NCI-H2107 (cell line): ENCODE measurements at regions not wholly inside any gene's neighbourhood (a gene's known extent, or its start where the extent isn't known, plus 50 kb on each side); places are given as distances from the start of the nearest gene placed in this dataset.

Experiments
- DNase-seq: peaks from one replicate; lab custom pipeline; 2025; lab: John Stamatoyannopoulos, UW

DNA sequence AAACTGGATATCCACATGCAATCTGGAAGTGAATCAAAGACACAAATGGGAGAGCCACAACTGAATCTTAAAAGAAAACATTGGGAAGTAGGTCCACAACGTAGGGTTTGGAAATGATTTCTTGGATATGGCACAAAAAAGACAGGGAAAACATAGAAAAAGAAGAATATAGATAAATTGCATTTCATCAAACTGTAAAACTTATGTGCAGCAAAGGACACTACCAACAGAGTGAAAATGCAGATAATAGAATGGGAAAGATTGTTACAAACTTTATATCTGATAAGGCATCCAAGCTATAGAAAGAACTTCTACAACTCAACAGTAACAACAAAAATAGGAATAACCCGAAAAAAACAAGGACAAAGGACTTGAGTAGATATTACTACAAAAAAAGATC lies 89.6 kb downstream of the ZNF280B start:
- no peak for DNase-seq

DNA sequence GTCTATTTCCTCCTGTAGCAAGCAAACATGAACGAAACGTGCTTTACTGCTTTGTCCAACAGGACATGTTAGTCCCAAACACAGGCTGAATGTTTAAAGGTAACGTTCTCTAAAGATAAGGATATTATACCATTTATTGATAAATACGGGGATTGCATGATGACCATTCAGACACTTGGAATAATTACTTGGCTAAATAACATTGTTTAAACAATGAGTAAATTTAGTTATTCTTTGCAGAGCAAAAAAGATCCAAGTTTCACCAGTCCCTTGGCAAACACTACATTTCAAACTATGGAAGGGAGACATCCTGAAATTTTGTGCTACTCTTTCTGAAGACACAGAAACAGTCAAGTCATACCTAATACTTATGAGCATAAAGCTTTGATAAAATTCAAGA lies 88.0 kb downstream of the ZNF280B start:
- no peak for DNase-seq

DNA sequence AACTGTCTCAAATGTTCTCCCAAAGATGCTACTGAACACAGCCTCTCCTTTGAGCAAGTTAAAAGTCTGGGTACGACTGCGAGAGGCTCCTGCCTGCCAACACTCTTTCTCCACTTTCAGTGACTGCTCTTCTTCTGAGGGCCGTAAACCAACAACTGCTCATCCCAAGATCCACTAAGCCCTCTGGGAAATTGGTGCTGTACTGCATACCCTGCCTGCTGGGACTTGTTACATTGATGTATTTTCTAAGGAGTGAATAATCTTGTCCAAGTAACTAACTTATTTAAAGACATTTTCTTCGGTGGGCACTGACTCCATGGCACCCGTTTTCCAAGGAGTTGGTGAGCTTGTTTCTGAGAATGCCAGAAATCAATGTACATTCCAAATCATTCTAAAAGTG lies 87.2 kb downstream of the ZNF280B start:
- DNase-seq, result no peak

DNA sequence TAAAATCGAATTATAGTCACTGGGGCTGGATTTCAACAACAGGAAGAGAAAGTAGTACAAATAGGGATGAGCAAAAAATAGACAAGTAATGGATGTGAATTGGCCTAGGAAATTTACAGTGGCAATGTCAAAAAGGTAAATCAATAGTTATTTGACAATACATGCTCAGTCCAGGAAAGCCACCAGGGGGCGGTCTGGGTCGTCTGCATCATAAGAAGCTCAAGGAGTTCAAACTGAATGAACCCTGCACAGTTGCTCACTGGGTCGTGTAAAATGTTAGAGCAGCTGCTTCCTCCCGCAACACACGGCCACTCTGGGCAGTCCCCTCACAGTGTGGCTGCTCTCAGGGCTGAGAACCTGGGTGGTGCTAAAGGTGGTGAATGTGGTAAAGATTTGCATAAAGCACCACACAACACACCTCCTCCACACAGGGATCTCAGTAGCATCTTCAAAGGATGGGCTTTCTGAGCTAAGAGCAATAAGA lies 85.9 kb downstream of the ZNF280B start:
- peak; percentile 20 for DNase-seq

DNA sequence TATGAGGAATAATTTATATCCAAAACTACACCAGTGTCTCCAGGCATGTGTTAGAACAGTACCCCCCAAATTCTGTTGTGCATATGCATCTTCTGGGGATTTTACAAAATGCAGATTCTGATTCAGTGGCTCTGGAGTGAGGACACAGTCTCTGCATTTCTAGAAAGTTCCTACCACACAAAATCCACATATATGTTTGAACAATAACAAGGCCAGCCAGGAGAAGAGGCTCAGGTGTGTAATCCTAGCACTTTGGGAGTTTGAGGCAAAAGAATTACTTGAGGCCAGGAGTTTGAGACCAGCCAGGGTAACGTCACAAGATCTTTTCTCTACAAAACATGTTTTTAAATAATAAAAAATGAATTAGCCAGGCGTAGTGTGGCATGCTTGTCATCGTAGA lies 84.9 kb downstream of the ZNF280B start:
- no peak for DNase-seq

DNA sequence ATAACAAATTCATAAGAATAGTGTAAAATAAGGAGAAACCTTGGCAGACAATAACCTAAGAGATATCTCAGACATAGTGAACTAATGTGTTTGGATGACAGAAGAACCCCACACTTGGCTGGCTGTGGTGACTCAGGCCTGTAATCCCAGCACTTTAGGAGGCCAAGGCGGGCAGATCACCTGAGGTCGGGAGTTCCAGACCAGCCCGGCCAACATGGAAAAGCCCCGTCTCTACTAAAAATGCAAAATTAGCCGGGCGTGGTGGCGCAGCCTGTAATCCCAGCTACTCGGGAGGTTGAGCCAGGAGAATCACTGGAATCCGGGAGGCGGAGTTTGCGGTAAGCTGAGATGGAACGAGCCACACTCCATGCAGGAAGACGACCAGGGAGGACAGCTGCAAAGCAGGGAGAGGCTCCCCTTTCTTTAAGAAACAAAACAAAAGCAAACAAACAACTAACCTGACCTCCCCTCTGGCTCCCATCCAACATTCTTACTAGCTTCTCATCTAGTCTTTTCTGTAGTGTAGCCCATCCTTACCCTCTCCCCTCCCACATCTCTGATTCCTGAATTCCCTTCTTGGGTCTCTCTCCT lies 84.2 kb downstream of the ZNF280B start:
- DNase-seq, result no peak

DNA sequence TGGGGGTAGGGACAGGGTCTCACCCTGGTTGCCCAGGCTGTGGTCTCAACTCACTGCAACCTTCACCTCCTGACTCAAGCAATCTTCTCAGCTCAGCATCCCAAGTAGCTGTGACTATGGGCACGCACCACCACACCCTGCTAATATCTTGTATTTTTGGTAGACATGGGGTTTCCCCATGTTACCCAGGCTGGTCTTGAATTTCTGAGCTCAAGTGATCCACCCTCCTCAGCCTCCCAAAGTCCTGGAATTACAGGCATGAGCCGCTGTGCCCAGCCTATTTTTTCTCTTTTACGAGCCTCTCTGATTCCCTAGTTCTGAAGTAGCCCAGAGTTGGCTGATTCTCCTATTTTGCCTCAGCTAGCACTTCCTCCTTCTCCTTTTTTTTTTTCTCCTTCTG lies 83.6 kb downstream of the ZNF280B start:
- no peak for DNase-seq

DNA sequence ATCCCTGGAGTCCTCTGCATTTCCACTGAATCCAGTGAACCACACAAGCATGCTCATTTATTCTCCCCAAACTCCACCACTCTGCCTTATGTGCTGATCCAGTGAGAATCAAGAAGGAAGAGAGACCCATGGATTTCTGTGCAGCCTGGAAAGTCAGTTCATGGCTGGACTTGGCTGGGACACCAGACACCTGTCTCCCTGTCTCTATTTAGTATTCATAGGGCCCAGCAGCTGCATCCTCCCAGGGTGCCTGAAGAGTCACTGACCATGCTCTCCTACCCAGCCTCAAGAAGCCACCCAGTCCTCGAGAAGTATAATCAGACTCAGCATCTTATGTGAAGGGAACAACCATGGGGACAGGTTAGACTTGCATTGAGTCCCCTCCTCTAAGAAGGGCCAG lies 83.2 kb downstream of the ZNF280B start:
- DNase-seq, result no peak

DNA sequence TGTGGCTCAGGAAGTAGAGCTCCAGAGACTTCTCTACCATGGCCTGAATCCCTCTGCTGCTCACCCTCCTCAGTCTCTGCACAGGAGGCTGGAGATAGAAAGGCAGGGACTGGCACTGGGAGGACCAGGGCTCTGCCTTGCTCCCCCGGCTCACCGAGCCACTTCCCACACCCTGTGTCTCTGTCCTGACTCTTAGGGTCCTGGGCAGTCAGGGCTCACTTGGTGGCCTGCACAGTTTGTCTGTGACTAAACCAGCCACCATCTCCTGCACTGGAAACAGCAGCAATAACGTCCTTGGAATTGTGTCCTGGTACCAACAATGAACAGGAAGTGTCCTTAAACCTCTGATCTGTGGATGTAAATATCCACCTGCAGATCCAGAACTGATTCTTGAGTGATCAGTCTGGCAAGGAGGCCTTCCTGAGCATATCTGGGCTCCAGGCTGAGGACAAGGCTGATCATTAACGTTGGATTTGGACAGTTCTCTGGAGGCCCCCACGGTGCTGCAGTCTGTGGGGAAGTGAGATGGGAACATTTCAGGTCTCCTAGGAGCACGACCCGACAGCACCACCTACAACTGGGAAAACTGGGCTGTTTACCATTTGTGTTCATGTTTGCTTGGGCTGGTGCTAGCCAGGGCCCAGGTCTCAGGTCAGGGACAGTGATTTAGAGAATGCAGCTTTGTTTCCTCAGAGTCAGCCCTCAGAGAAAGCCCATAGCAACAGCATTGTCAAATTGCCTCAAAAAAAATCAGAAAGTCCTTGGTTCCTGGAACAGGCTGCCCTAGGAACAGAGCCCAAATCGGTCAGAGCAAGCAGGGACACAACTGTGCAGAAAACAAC lies 82.5 kb downstream of the ZNF280B start:
- DNase-seq, result no peak

DNA sequence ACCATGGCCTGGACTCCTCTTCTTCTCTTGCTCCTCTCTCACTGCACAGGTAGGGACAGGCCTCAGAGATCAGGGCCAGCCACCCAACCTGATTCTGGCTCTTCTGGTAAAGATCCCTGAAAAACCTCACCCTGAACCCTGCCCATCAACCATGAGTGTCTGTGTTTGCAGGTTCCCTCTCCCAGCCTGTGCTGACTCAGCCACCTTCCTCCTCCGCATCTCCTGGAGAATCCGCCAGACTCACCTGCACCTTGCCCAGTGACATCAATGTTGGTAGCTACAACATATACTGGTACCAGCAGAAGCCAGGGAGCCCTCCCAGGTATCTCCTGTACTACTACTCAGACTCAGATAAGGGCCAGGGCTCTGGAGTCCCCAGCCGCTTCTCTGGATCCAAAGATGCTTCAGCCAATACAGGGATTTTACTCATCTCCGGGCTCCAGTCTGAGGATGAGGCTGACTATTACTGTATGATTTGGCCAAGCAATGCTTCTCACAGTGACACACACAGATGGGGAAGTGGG lies 80.9 kb downstream of the ZNF280B start:
- DNase-seq, result no peak

DNA sequence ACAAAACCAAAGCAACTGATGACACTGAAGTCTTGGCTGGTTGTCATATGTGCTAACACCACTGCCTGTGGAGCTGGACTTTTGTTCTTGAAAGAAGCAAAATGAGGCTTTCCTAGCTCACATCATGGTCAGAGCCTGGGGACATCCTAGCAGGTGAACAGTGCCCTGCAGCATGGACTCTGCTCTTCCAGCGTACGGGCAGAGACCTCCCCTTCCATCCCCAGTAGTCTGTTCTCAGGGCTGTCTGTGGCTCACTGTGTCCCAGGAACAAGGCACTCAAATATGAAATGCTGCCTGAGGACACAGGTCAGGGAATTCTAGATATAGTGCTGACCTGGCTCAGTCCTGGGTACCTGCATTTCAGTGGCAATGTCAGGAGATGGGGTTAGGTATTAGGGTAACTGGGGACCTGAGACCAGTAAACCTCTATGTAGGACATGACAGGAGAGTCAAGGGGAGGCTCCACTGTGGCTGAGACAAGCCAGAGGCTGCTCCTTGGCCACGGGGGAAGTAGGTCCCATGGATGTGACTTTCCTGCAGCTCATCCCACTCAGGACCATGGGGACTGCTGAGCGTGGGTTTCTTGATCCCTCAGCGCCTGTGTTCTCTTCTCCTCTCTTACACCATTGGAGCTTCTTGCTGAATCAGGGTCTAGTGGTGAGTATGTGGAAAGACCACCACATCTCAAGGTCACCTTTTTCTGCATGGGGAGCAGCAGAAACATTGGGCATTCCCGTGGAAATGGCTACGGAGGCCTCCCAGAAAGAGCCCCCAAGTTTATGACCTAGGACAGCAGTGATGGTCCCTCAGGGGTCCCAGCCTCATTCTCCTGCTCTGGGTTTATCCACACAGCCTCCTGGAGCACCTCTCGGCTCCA lies 80.1 kb downstream of the ZNF280B start:
- DNase-seq, result no peak

DNA sequence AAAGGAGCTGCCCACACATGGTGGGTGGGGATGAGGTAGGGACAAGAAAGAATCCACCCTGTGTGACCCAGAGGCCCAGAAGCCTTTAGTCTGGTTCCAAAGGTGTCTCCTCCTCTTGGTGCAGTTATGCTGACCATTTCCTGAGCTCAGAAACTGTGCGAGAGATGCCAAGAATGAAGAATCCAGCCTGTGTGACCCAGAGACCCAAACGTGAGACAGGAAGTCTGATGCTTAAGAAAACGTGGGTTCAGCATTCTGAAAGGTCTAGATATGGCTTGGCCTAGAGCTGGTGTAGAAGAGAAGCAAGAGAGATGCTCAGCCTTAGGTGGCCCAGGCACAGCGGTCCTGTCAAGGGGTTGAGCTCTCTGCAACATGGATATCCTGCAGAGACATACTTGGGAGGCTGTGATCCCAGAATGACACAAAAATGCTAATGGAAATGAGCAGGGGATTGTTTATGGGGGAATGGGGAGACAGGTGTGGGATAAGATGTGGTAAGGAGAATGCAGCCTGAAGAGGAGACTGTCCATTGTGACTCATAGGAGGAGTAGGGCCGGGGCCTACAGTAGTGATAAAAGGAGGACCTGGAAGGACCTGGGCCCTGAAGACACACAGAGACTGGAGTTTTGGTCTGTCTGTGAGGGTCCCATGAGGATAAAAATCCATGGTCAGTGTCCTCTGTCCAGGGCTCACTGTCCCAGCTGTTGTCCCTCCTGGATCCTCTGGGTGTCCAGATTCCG lies 79.0 kb downstream of the ZNF280B start:
- DNase-seq, result no peak

DNA sequence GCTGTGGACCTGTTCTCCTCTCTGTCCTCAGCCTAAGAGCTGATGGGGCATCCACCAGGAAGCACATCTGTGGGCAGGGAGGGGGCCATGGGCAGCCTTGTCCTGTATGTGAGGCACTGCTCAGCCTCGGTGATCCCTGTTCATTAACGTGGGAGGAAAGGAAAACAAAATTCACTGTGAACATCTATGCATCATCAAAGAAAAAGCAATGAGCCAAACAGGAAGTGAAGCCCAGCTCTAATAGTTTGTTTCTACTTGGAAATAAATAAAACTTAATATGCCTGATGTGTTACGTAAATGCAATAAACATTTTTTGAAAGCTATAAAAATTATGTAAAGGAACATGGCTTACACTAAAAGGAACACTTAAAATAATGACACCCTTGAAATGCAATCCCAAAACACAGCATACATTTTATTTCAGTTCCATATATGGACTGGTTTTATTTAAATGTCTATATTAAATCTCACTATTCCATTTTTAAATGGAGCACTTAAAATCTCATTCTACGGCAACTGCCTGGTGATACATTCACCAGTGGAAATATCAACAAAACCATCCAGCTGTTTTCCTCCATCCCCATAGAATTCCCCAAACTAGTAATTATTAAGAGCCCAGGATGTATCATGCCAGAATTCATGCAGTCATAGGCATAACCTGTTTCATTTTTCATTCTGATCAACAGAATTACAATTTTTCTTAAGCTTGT lies 78.3 kb downstream of the ZNF280B start:
- no peak for DNase-seq

DNA sequence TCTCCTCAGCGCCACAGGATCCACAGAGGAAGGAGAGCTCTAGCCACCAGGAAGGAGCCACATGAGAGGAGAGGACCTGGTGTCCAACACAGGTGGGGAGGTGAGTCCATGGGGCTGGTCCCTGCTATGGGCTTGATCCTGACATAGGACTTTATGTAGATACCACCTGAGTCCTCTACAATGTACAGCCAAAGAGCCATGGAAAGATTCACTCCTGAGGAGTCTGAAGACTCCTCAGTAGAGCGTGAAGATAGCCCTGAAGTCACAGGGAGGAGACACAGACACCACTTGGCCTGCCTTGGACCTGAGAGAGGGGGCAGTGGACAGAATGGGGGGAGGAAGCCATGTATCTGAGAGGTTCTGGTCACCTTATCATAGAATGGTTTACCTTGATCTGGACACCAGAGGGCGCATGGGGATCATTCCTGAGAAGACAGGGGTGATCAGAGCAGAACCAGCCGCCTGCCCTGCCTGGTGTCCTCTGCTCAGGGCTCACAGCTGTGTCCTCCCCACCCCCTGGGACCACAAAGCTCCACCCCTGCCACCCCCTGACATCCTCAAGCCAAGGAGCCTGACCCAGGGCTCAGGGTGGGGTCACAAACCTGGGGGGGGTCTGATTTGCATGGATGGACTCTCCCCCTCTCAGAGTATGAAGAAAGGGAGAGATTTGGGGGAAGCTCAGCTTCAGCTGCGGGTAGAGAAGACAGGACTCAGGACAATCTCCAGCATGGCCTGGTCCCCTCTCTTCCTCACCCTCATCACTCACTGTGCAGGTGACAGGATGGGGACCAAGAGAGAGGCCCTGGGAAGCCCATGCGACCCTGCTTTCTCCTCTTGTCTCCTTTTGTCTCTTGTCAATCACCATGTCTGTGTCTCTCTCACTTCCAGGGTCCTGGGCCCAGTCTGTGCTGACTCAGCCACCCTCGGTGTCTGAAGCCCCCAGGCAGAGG lies 77.0 kb downstream of the ZNF280B start:
- no peak for DNase-seq

DNA sequence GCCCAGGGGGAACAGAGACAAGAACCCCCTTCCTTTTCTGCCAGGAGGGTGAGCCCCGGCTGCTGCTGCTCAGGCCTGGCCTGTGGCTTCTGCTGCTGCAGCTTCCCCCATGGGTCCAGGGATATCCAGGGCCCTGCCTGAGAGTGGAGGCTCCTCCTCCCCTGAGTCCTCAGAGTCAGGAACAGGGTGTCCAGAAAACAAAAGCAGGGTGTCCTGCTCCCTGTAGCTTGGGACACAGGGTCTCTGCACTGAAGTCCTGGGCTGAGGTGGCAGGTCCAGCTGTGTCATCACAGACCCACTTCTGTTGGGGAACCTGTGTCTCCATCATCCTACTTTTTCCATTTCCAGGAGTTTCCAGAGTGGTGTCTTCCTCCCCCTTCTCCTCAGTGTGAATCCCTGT lies 76.1 kb downstream of the ZNF280B start:
- no peak for DNase-seq

DNA sequence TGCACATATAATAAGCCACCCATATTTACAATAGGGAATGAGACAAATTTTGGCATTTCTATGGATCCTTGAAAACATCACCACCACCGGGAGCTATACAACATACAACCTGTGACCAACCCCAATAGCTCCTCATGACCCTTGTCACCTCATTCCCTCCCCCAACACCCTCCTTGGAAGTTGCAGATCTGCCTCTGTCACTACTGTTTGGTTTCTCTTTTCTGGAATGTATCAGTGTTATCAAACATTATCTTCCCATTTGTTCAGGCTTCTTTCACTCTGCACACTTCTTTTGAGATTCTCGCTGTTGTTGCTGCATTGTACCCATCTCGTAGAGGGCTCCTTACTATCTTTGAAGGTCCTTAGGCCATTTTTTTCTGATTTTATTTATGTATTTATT lies 75.6 kb downstream of the ZNF280B start:
- DNase-seq, result no peak

DNA sequence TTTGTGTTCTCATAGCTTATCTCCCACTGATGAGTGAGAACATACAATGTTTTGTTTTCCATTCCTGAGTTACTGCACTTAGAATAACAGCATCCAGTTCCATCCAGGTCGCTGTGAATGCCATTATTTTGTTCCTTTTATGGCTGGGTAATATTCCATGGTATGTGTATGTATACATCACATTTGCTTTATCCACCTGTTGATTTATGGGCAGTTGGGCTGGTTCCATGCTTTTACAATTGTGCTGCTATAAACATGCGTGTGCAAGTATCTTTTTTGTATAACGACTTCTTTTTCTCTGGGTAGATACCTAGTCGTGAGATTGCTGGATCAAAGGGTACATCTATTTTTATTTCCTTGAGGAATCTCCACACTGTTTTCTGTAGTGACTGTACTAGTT lies 74.8 kb downstream of the ZNF280B start:
- no peak for DNase-seq
